HG03521 (cell line): ENCODE measurements at regions not wholly inside any gene's neighbourhood (a gene's known extent, or its start where the extent isn't known, plus 50 kb on each side); places are given as distances from the start of the nearest gene placed in this dataset.
"Not testable (repeated sequence)": the region's sequence is repeated elsewhere in the genome, so short reads cannot be mapped to it uniquely, and the experiment has no call there.

ENCODE experiments used
- ATAC-seq: cut with Tn5 transposase; IDR thresholded peaks from one replicate; pipeline ENCODE4 v1.9.1; 2021; ENCODE audit warnings: mild to moderate bottlenecking, moderate library complexity; ENCODE audit not compliant: unreplicated experiment

- ATAC-seq, result no peak
Observed at GRCh38 chr2:120513776-120514357, 167.9 kb downstream of the INHBB start.

- no peak for ATAC-seq
Observed at GRCh38 chr2:120514521-120514920, 168.6 kb downstream of the INHBB start.

DNA sequence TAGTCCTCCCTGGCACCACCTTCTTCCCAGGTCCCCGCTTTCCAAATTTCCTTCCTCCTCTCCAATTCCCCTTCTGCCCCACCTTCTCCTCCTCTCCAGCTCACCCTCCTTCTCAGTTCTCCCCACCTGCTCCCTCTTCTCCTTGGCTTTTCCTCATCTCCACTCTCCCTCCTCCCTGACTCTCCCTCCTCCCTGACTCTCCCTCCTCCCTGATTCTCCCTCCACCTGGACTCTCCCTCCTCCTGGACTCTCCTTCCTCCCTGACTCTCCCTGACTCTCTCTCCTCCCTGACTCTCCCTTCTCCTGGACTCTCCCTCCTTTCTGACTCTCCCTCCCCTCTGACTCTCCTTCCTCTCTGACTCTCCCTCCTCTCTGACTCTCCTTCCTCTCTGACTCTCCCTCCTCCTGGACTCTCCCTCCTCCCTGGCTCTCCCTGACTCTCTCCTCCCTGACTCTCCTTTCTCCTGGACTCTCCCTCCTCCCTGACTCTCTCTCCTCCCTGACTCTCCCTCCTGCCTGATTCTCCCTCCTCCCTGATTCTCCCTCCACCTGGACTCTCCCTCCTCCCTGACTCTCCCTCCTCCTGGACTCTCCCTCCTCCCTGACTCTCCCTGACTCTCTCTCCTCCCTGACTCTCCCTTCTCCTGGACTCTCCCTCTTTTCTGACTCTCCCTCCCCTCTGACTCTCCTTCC is 169.3 kb downstream of the INHBB start:
- not testable (repeated sequence) for ATAC-seq

DNA sequence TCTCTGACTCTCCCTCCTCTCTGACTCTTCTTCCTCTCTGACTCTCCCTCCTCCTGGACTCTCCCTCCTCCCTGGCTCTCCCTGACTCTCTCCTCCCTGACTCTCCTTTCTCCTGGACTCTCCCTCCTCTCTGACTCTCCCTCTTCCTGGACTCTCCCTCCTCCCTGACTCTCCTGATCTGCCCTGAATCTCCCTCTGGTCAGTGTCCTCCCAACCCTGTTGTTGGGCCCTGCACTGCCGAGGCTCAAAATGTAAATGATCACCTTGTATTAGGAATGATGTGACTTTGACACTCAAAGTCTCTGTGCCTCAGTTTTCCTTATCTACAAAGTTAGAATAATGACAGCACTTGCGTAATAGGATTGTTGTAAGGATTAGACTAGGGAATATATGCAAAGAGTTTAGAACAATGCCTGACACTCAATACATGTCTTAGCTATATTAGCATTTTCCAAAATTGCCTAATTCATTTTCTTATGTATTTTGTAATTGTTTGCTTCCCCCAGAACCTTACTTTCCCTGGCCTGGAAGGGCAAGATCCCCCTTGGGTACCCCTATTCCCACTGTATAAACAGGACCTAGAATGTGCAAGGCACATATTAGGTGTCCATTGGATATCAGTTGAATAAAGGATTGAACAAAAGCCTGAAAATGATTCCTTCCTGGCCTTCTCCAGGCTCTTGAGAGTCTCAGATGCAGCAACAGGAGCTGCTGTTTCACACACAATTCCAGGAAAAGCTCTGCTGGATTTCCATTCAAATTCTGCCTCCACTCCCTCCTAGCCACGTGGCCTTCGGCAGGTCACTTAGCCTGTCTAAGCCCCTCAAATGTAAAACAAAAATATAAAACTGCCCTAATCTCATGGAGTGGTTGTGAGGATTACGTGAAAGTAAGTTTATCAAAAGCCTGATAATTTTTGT is 170.1 kb downstream of the INHBB start:
- no peak for ATAC-seq

- ATAC-seq, result no peak
Observed at GRCh38 chr2:120516679-120517314, 170.9 kb downstream of the INHBB start.

DNA sequence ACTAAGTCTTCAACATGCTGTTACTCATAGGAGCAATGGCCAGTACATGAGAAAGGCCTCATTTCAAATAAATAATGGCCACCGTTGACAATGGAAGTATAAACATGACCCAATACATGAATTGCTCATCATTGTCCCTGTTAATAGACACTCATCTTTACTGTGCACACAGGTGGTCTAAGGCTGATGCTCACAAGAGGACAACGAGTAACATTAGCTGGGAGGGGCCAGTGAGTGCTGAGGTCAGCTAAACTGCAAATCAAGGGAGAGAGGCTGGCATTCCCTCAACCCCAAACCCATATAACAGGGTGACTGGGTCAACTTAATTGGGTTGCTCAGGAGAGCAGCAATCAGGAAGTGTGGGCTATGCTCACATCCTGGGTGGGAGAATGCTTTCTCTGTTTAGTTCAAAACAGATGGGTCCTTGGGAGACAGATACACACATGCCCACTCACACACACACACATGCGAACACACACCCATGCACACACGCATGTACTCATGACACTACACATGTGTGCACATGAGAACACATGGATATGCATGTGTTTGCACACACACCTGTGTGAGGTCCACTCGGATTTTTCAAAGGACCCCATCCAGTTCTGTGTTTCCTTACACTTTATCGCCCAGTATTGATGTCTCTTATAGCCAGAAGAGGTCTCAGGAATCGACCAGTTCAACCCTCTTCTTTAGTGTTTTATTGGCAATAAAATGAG is 172.0 kb downstream of the INHBB start:
- ATAC-seq, result no peak

GRCh38 chr2:120518819-120519218 is 172.9 kb downstream of the INHBB start:
- no peak for ATAC-seq

DNA sequence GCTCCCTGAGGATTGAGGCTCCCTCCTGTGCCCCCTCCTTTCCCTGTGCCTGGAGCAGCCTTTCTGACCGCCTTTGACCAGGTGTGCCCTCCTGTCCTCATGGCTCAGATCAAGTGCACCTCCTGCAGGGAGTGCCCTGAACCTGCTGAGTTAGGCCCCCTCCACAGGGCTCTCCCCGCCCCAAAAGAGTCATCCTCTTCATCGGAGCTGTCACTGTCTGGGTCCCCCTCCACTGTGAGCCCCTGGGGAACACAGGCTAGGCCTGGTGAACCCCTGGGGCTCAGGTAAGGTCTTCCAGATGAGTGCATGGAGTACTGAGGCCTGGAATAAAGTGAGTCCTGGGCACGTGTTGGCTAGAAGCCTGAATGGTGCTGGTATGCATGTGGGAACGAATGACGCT is 173.5 kb downstream of the INHBB start:
- no peak for ATAC-seq

DNA sequence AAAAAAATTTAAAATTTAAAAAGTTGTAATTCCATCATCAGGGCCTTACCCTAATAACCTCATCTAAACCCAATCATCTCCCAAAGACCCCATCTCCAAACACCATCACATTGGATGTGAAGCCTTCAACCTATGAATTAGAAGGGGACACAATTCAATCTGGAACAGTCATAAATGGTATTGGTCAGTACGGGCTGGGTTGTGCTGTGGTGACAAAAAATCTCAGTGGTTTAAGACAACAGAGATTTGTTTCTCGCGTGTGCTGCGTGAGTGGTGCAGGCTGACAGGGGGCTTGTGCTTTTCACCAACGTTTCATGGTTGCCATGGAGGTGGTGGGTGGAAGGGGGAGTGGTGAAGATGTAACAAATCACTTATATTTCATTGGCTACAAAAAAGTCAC is 174.5 kb downstream of the INHBB start:
- ATAC-seq, result no peak

DNA sequence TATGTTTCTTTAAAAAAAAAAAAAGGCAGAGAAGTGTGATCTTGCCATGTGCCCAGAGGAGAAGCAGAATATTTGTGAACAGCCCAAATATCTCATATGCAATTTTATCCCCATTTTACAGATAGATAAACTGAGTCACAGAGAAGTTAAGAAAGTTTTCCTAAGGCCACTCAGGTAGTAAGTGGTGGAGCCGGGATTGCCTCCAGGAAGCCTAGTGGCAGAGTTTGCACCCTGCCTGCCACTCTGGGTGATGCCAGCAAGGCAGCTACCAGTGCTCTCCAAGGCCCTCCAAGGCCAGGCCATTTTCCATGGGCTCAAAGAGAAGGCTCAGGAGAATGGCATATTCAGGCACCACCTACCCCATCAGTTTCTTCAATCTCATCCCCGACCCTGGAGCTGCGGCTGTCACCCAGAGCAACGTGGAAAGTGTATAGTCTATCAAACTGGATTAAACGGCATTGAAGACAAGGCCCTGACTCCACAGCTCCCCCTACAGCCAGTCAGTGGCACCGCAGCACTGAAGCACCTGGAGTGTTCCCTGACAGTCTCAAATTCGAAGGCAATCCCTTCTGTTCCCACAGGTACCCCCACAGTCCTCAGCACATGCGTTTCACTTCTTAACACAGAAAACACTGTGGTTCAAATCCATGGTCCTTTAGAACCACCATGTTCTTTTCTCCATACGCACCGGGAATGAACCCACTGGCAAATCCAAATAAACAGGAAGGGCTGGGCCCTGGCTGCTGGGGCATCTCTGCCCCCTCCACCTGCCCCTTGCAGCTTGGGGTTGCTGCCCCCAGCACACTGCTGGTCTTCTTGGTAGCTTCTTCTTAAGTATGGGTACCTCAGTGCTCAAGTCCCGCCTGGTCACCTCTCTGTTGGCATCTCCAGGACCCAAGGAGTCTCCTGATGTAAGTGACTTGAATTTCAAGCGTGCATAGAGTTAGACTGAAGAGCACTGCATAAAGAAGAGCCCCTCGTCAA is 175.3 kb downstream of the INHBB start:
- ATAC-seq, result no peak

DNA sequence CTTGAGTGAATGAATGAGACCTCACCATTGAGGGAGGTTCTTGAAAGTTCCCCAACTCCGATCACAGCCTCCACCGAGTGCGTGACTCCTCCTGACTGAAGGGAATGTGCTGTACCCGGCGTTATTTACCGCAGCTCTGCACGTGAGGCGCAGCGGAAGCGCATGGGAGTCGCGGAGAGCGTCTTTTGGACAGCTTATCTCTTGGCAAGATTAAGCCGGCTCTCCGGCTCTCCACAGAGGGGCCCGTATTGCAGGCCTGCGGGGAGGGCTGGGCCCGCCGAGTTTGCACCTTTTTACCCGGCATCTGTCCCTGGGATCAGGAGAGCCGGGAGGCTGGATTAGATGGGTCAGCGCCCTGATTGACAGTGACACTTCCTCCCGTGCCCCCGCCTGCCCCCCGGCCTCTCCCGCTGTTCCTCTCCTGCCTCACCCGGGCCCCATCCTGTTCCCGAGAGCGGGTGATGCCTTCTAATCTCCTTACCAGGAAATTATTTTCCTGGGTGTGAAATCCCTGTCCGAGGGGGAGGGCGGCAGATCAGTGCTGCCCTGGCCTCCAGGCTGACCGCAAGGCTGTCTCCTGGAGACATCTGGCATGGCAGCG is 176.3 kb downstream of the INHBB start:
- ATAC-seq, result no peak

GRCh38 chr2:120523766-120524165 is 177.8 kb downstream of the INHBB start:
- no peak for ATAC-seq

GRCh38 chr2:120524174-120524573 is 178.2 kb downstream of the INHBB start:
- no peak for ATAC-seq

GRCh38 chr2:120525056-120526046 is 179.4 kb downstream of the INHBB start:
- no peak for ATAC-seq

DNA sequence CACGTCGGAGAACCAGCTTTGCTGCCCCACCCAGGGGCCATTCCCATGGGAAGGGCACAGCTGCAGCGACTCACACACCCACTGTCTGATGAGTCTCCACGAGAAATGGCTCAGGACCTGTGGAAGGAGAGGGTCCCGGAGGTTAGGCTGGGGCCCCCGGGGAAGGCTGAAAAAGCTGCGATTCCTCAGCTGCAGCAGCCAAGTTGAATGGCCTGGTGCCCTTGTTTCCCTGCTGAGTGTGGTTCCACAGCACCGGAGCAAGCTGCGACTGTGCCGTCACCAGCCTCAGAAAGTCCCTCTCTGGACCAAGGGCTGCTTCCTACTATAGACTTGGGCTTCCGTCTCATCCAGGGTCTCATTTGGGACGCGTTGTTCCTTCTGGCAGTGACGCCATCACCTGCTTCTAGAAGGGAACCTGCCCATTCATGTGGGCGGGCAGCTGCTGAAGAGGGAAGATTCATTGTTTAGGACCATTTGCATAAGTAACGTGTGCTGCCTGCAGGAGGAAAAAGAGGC is 180.2 kb downstream of the INHBB start:
- no peak for ATAC-seq

DNA sequence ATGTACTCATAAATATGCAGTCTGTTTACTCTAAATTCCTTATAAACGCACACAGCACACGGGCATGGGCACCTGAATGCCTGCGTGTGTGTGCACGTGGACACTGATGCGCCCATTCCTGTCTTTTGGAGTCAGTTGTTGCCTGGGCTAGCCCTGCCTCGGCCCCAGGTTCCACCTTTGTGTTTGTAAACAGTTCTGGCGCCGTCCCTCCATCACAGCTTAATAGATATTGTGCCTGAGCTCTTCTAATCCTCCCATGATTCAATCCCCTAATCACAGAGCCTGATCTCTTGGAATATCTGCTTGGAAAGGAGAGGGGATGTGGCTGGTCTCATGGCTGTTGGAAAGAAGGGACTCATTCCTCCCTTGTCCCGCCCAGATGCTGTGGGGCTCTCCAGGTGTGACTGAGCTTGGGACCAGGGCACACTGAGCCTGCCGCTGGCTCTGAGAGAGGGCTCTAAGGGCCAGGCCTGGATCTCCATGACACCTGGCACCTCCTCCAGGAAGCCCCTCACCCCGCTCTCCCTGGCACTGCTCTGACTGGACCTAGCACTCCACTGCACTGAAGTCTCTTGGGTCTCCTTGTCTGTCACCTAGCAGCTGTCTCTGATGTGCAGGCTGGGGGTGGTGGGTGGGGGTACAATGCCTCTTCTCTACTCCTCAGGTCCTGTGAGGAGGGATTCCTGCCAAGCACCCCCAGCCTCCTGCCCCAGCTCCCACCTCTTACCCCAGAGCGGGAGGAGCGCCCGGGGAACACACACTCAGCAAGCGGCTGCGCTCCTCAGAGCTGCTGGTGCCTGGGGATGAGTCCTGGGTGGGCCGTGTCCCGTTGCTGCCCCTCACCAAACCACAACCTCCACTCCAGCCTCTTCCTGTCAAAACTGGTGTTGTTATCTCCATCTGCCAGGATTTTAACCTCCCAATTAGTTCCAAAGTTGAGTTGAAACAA is 181.3 kb downstream of the INHBB start:
- no peak for ATAC-seq
